Suprapubic skin (tissue), 4 donors: ENCODE measurements at regions not wholly inside any gene's neighbourhood (a gene's known extent, or its start where the extent isn't known, plus 50 kb on each side); places are given as distances from the start of the nearest gene placed in this dataset.

Source experiments
- POLR2A ChIP-seq, 2 donors: fragments of 450-650 bp; IDR thresholded peaks; one replicate each; pipeline ENCODE4 v1.6.1; 2017; ENCODE audit warnings: antibody characterized with exemption in 2 of 2, mild to moderate bottlenecking in 2 of 2, moderate library complexity in 2 of 2
- POLR2AphosphoS5 ChIP-seq, 3 donors: sonication (generic); formaldehyde crosslinking; IDR thresholded peaks; one replicate each; pipeline ENCODE4 v1.6.1; 2017; ENCODE audit warnings: antibody characterized with exemption in 3 of 3
- TF ChIP-seq, protein P1 (sequence below), 2 donors: fragments of 200-600 bp in 1 of 2; fragments of 450-650 bp in 1 of 2; sonication (generic) in 1 of 2; IDR thresholded peaks; one replicate each; pipeline ENCODE4 v1.5.1; 2016 to 2019; ENCODE audit warnings: antibody characterized with exemption in 2 of 2, mild to moderate bottlenecking in 1 of 2, moderate library complexity in 1 of 2

DNA sequence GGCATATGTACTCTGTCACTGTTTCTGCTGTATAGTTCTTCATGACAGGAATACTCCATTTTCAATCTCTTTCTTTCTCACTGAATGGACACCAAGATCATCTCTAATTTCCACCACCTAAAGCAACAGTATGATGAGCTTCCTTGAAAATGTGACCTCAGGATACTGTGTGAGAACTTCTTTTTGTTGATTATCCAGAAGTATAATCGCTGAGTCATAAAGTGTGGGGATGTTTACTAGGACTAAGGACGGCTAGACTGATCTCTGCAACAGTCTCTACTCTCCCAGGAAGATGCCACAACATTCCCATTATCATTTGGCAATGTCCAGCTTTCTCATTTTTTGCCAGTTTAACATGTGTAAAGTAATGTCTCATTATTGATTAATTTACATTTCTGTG lies 70.3 kb downstream of the TNFSF18 start:
- TF ChIP-seq, protein P1, sequence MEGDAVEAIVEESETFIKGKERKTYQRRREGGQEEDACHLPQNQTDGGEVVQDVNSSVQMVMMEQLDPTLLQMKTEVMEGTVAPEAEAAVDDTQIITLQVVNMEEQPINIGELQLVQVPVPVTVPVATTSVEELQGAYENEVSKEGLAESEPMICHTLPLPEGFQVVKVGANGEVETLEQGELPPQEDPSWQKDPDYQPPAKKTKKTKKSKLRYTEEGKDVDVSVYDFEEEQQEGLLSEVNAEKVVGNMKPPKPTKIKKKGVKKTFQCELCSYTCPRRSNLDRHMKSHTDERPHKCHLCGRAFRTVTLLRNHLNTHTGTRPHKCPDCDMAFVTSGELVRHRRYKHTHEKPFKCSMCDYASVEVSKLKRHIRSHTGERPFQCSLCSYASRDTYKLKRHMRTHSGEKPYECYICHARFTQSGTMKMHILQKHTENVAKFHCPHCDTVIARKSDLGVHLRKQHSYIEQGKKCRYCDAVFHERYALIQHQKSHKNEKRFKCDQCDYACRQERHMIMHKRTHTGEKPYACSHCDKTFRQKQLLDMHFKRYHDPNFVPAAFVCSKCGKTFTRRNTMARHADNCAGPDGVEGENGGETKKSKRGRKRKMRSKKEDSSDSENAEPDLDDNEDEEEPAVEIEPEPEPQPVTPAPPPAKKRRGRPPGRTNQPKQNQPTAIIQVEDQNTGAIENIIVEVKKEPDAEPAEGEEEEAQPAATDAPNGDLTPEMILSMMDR (IDR thresholded peaks at IDR 0.05), result no peak
- TF ChIP-seq POLR2AphosphoS5 (IDR thresholded peaks at IDR 0.05), result no peak
- no peak for TF ChIP-seq POLR2A (IDR thresholded peaks at IDR 0.05)
